Body of pancreas (tissue), 4 donors: ENCODE measurements at regions not wholly inside any gene's neighbourhood (a gene's known extent, or its start where the extent isn't known, plus 50 kb on each side); places are given as distances from the start of the nearest gene placed in this dataset.
A peak's percentile ranks its signal among the peaks of the same experiment; 100 is the strongest.

Source experiments
- ATAC-seq: fragments of 150-250 bp; one replicate; pipeline ENCODE4 v1.9.1; 2016
- DNase-seq, 4 donors: peaks; one replicate each; pipeline ENCODE4 v3.0.0-alpha.2; 2019
- H3K27ac ChIP-seq, 4 donors: fragments of 200-600 bp; sonication (generic); 1 replicate in 3 of 4; 2 replicates in 1 of 4; pipeline versions ENCODE4 v1.5.1 to v1.6.1; 2016 to 2019; ENCODE audit warnings: mild to moderate bottlenecking in 1 of 4, mixed read lengths in 1 of 4, moderate library complexity in 1 of 4
- H3K27me3 ChIP-seq, 2 donors: fragments of 200-600 bp; sonication (generic); one replicate each; pipeline ENCODE4 v1.6.0; 2016; ENCODE audit warnings: mild to moderate bottlenecking in 1 of 2
- H3K36me3 ChIP-seq, 2 donors: fragments of 200-600 bp; sonication (generic); replicated peaks in 1 of 2; 2 replicates each; pipeline ENCODE4 v1.5.1; 2016; ENCODE audit warnings: low read depth in 2 of 2; ENCODE audit not compliant: insufficient read depth in 1 of 2
- H3K4me1 ChIP-seq: fragments of 200-600 bp; sonication (generic); one replicate; pipeline ENCODE4 v1.6.0; 2016
- H3K4me3 ChIP-seq, 2 donors: fragments of 200-600 bp; sonication (generic); 1 replicate in 1 of 2; 2 replicates in 1 of 2; pipeline ENCODE4 v1.5.1; 2016 to 2019
- H3K9me3 ChIP-seq, 3 donors: fragments of 200-600 bp; sonication (generic); 1 replicate in 2 of 3; 2 replicates in 1 of 3; pipeline ENCODE4 v1.5.1; 2016
- CTCF ChIP-seq, 7 experiments: fragments of 450-650 bp in 4 of 7; fragments of 200-600 bp in 3 of 7; sonication (generic) in 3 of 7; IDR thresholded peaks; one replicate each; pipeline ENCODE4 v1.5.1; 2016 to 2019; ENCODE audit warnings: antibody characterized with exemption in 7 of 7
- POLR2A ChIP-seq, 3 donors: fragments of 450-650 bp; IDR thresholded peaks; one replicate each; pipeline ENCODE4 v1.6.1; 2016; ENCODE audit warnings: antibody characterized with exemption in 3 of 3, mild to moderate bottlenecking in 2 of 3
- WGBS, 2 donors: methylation state at CpG; one replicate each; pipeline ENCODE4 v1.1.5; 2017; 5-methylcytosine and 5-hydroxymethylcytosine counted together
- intact Hi-C: fragments of 100-400 bp; cut with DNase I; formaldehyde crosslinking; loops from one replicate; pipeline ENCODE4 v1.15.1; 2023

DNA sequence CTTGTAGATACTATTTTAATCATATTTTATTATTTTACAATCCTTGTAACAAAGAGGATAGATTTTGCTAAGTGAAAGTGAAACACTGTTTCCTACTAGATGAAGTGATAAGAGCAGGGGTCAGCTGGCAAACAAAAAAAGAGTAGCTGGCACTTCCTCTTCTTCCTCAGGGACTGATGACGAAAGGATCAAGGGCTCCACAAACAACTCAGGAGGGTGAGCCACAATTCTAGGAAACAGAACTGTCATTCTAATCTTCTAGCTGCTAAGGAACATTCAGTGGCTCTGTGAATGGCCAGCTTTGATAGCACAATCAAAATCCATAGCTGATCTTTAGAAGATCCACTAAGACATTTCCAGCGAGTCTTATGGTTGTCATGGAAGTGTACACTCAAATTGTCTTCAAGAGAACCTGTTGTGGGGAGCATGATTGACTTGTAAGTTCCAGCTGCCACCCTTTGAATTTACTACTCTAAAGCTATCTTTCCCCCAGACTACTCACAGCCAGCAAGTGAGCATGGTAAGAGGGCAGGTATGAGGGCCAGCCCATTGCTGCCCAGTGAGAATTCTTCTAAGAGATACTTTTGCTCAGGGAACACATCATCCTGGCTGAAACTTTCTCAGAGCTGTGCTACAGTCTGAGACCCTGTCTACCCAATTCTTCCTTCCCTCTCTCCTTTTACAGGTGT, 275.7 kb upstream of the RASGEF1B start:
- ATAC-seq (peak; percentile 30), DNase-seq (peak in 1 of 4 donors; percentile 36)
- TF ChIP-seq CTCF (IDR thresholded peaks at IDR 0.05) (no peak), POLR2A (IDR thresholded peaks at IDR 0.05) (no peak)
- H3K27ac ChIP-seq, result no peak overlapping the region
- H3K4me3 ChIP-seq, result no peak overlapping the region
- H3K9me3 ChIP-seq, result no peaks in the 10 kb centered on the region
- no peaks in the 10 kb centered on the region for H3K4me1 ChIP-seq
- no peaks in the 10 kb centered on the region for H3K36me3 ChIP-seq
- 44 to 64% methylated on average over 2 of the region's 2 CpGs for WGBS, 2 donors
- intact Hi-C loops, result no loop called here
- H3K27me3 ChIP-seq, result no peaks in the 10 kb centered on the region

DNA sequence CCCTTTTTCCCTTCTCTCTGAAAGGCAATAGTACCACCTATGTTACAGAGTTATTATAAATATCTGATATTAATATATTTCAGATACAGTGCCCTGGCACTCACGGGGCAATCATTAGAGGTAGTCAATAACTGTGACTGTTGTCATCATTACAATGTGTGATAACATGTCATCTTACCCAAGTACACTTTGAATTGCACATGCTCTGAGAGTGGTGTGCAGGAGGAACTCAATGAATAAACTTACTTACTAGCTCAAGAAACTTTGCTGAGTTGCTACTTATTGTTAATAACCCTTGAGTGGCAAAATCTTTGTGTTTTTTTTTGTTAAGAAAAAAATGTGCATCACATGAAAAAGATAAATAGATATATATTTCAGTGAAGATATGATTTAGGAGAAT, 275.1 kb upstream of the RASGEF1B start:
- ATAC-seq, result no peak
- WGBS, 2 donors, result 46 to 61% methylated on average over 1 of the region's 1 CpG

DNA sequence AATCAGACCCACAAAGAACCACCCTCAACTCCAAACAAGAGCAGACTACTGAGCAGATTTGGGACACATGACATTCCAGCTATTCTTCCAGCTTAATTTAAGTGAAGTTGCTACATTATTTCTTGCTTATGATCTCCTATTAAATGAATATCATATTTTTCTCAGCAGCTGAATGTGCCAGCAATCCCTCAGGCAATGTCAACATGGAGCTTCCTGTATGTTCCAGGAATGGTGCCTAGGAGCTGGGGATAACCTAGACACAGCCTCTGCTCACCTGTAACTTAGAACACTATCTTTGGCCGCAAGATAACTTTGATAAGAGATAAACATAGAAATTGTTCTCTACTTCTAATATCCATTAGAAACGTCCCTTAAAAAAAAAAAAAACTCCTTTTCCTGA, 274.4 kb upstream of the RASGEF1B start:
- 33 to 50% methylated on average over 2 of the region's 2 CpGs for WGBS, 2 donors
- no peak for ATAC-seq

More for the DNA sequence above, 275.1 kb upstream of the RASGEF1B start:
- Histone ChIP-seq H3K27ac (no peak overlapping the region), H3K9me3 (no peaks in the 10 kb centered on the region), H3K4me3 (no peak overlapping the region), H3K27me3 (no peaks in the 10 kb centered on the region), H3K36me3 (no peaks in the 10 kb centered on the region), H3K4me1 (no peaks in the 10 kb centered on the region)
- DNase-seq, result no peak
- intact Hi-C loops, result no loop called here
- no peak for TF ChIP-seq POLR2A (IDR thresholded peaks at IDR 0.05)
- no peak for TF ChIP-seq CTCF (IDR thresholded peaks at IDR 0.05)

DNA sequence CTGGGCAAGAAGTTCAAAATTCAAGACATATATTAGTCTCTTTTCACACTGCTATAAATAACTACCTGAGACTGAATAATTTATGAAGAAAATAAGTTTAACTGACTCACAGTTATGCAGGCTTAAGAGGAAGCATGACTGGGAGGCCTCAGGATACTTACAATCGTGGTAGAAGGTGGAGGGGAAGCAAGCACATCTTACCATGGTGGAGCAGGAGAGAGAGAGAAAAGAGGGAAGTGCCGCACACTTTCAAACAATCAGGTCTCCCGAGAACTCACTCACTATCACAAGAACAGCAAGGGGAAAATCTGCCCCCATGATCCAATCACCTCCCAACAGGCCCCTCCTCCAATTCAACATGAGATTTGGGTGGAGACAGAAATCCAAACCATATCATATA, 273.3 kb upstream of the RASGEF1B start:
- 39 to 53% methylated on average over 3 of the region's 3 CpGs for WGBS, 2 donors
- Histone ChIP-seq H3K4me1 (no peaks in the 10 kb centered on the region), H3K36me3 (no peaks in the 10 kb centered on the region), H3K27ac (no peak overlapping the region), H3K9me3 (no peaks in the 10 kb centered on the region), H3K4me3 (no peak overlapping the region), H3K27me3 (no peaks in the 10 kb centered on the region)
- no peak for TF ChIP-seq CTCF (IDR thresholded peaks at IDR 0.05)
- DNase-seq (no peak), ATAC-seq (no peak)
- intact Hi-C loops, result no loop called here

More for the DNA sequence above, 274.4 kb upstream of the RASGEF1B start:
- Histone ChIP-seq H3K4me3 (no peak overlapping the region), H3K27me3 (no peaks in the 10 kb centered on the region), H3K27ac (no peak overlapping the region), H3K9me3 (no peaks in the 10 kb centered on the region), H3K36me3 (no peaks in the 10 kb centered on the region), H3K4me1 (no peaks in the 10 kb centered on the region)
- TF ChIP-seq CTCF (IDR thresholded peaks at IDR 0.05), result no peak
- TF ChIP-seq POLR2A (IDR thresholded peaks at IDR 0.05), result no peak
- intact Hi-C loops, result no loop called here
- no peak for DNase-seq
